ENCODE measurements at regions not wholly inside any gene's neighbourhood (a gene's known extent, or its start where the extent isn't known, plus 50 kb on each side); places are given as distances from the start of the nearest gene placed in this dataset.

DNA sequence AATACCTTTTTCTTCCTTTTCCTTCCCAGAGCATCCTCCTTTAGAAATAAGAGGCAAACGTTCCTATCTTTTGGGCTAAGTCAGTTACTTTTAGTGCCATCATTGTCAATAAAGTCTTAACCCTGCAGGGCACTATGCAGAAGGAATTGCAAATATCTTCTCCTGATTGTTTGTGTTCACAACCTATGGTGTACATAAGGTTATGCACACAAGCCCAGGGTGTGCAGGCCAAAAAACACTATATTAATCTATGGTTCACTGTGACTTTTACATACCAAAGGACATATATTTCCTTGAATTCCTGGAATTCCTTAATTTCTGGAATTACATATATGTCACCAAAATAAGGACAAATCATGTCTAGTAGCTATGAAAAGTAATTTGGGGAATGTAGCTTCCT lies 493.5 kb downstream of the MTRR start:
- TF ChIP-seq POLR2AphosphoS5 (IDR thresholded peaks at IDR 0.05) (no peak), POLR2A (IDR thresholded peaks at IDR 0.05) (no peak), CTCF (IDR thresholded peaks at IDR 0.05) (no peak), EP300 (IDR thresholded peaks at IDR 0.05; ENCODE audit: low read depth) (no peak)

All from transverse colon (tissue), 4 donors.